ENCODE measurements at regions not wholly inside any gene's neighbourhood (a gene's known extent, or its start where the extent isn't known, plus 50 kb on each side); places are given as distances from the start of the nearest gene placed in this dataset.

GRCh38 chr3:621714-622113, 425.2 kb downstream of the CHL1 start:
- DNase-seq (ENCODE audit: low read depth) = no peak
- TF ChIP-seq CTCF (IDR thresholded peaks at IDR 0.05; ENCODE audit: insufficient read depth, low read depth, low read length) = no peak
- no peak overlapping the region for H3K4me3 ChIP-seq (ENCODE audit: low read depth, low read length)

GRCh38 chr3:622314-622713, 425.8 kb downstream of the CHL1 start:
- H3K4me3 ChIP-seq (ENCODE audit: low read depth, low read length) = no peak overlapping the region
- no peak for TF ChIP-seq CTCF (IDR thresholded peaks at IDR 0.05; ENCODE audit: insufficient read depth, low read depth, low read length)

GRCh38 chr3:623914-624545, 427.5 kb downstream of the CHL1 start:
- no peak overlapping the region for H3K4me3 ChIP-seq (ENCODE audit: low read depth, low read length)
- TF ChIP-seq CTCF (IDR thresholded peaks at IDR 0.05; ENCODE audit: insufficient read depth, low read depth, low read length) = no peak
- no peak for DNase-seq (ENCODE audit: low read depth)

More at GRCh38 chr3:622314-622713, 425.8 kb downstream of the CHL1 start:
- no peak for DNase-seq (ENCODE audit: low read depth)

GRCh38 chr3:632571-633170, 436.1 kb downstream of the CHL1 start:
- no peak overlapping the region for H3K4me3 ChIP-seq (ENCODE audit: low read depth, low read length)
- DNase-seq (ENCODE audit: low read depth) = peak; percentile 52
- peak; percentile 54 for TF ChIP-seq CTCF (IDR thresholded peaks at IDR 0.05; ENCODE audit: insufficient read depth, low read depth, low read length)

GRCh38 chr3:634511-634910, 437.9 kb downstream of the CHL1 start:
- DNase-seq (ENCODE audit: low read depth) = no peak
- no peak overlapping the region for H3K4me3 ChIP-seq (ENCODE audit: low read depth, low read length)
- TF ChIP-seq CTCF (IDR thresholded peaks at IDR 0.05; ENCODE audit: insufficient read depth, low read depth, low read length) = no peak

GRCh38 chr3:635393-635792, 438.8 kb downstream of the CHL1 start:
- no peak for DNase-seq (ENCODE audit: low read depth)
- H3K4me3 ChIP-seq (ENCODE audit: low read depth, low read length) = no peak overlapping the region
- no peak for TF ChIP-seq CTCF (IDR thresholded peaks at IDR 0.05; ENCODE audit: insufficient read depth, low read depth, low read length)

GRCh38 chr3:643376-643775, 446.8 kb downstream of the CHL1 start:
- TF ChIP-seq CTCF (IDR thresholded peaks at IDR 0.05; ENCODE audit: insufficient read depth, low read depth, low read length) = no peak
- no peak overlapping the region for H3K4me3 ChIP-seq (ENCODE audit: low read depth, low read length)
- no peak for DNase-seq (ENCODE audit: low read depth)
